Thyroid gland (tissue), 4 donors: ENCODE measurements at regions not wholly inside any gene's neighbourhood (a gene's known extent, or its start where the extent isn't known, plus 50 kb on each side); places are given as distances from the start of the nearest gene placed in this dataset.

Source experiments
- CTCF ChIP-seq, 6 experiments: fragments of 200-600 bp in 3 of 6; fragments of 450-650 bp in 3 of 6; sonication (generic) in 3 of 6; IDR thresholded peaks; one replicate each; pipeline ENCODE4 v1.5.1; 2016 to 2019; ENCODE audit warnings: antibody characterized with exemption in 6 of 6, mild to moderate bottlenecking in 2 of 6, inconsistent platforms in 1 of 6, moderate library complexity in 1 of 6
- POLR2A ChIP-seq, 2 donors: fragments of 450-650 bp; IDR thresholded peaks; one replicate each; pipeline ENCODE4 v1.6.1; 2017; ENCODE audit warnings: antibody characterized with exemption in 2 of 2, mild to moderate bottlenecking in 2 of 2, moderate library complexity in 1 of 2

GRCh38 chrX:65874765-65875164 lies 165.1 kb downstream of the VSIG4 start:
- TF ChIP-seq POLR2A (IDR thresholded peaks at IDR 0.05) (no peak), CTCF (IDR thresholded peaks at IDR 0.05) (no peak)
